HEK293T (cell line): ENCODE measurements at regions not wholly inside any gene's neighbourhood (a gene's known extent, or its start where the extent isn't known, plus 50 kb on each side); places are given as distances from the start of the nearest gene placed in this dataset.

ENCODE experiments used
- CTCF ChIA-PET: fragments of 350-600 bp; formaldehyde crosslinking; extraction: SDS; loops from one replicate; lab custom pipeline; 2021; ENCODE audit warnings: antibody characterized with exemption, inconsistent platforms; lab: Yijun Ruan, JAX
- POLR2A ChIA-PET: fragments of 350-600 bp; formaldehyde crosslinking; extraction: SDS; loops from one replicate; lab custom pipeline; 2020; ENCODE audit warnings: antibody characterized with exemption, inconsistent platforms; lab: Yijun Ruan, JAX
- DNase-seq: peaks from one replicate; pipeline ENCODE4 v3.0.0; 2012; ENCODE audit warnings: mixed read lengths; ENCODE audit errors: extremely low spot score
- ARNT ChIP-seq: fragments of 450-650 bp; IDR thresholded peaks from 2 replicates; pipeline ENCODE4 v1.6.1; 2017; ENCODE audit warnings: mild to moderate bottlenecking
- BHLHE40 ChIP-seq: fragments of 450-650 bp; IDR thresholded peaks from 2 replicates; pipeline ENCODE4 v1.6.1; 2016; ENCODE audit warnings: mild to moderate bottlenecking, moderate library complexity, borderline replicate concordance
- CTBP1 ChIP-seq: fragments of 450-650 bp; IDR thresholded peaks from 2 replicates; pipeline ENCODE4 v1.6.1; 2016; ENCODE audit warnings: borderline replicate concordance
- ELF4 ChIP-seq: fragments of 450-650 bp; IDR thresholded peaks from 2 replicates; pipeline ENCODE4 v1.6.1; 2017; ENCODE audit warnings: antibody characterized with exemption
- FOXA1 ChIP-seq: fragments of 450-650 bp; IDR thresholded peaks from 2 replicates; pipeline ENCODE4 v1.6.1; 2016; ENCODE audit warnings: mild to moderate bottlenecking
- FOXK2 ChIP-seq: fragments of 450-650 bp; IDR thresholded peaks from 2 replicates; pipeline ENCODE4 v1.6.1; 2016; ENCODE audit warnings: mild to moderate bottlenecking
- FOXM1 ChIP-seq: fragments of 450-650 bp; IDR thresholded peaks from 2 replicates; pipeline ENCODE4 v1.6.1; 2017; ENCODE audit warnings: mild to moderate bottlenecking, borderline replicate concordance
- HDGF ChIP-seq: fragments of 450-650 bp; IDR thresholded peaks from 2 replicates; pipeline ENCODE4 v1.6.1; 2017; ENCODE audit warnings: antibody characterized with exemption, borderline replicate concordance
- L3MBTL2 ChIP-seq: fragments of 450-650 bp; conservative IDR thresholded peaks from 2 replicates; pipeline ENCODE4 v1.6.1; 2016; ENCODE audit warnings: mild to moderate bottlenecking
- LEF1 ChIP-seq: fragments of 450-650 bp; IDR thresholded peaks from 2 replicates; pipeline ENCODE4 v1.6.1; 2017; ENCODE audit warnings: mild to moderate bottlenecking, borderline replicate concordance
- NFRKB ChIP-seq: fragments of 450-650 bp; IDR thresholded peaks from 2 replicates; pipeline ENCODE4 v1.6.1; 2016; ENCODE audit warnings: mild to moderate bottlenecking, moderate library complexity
- SP1 ChIP-seq: fragments of 450-650 bp; IDR thresholded peaks from 2 replicates; pipeline ENCODE4 v1.6.1; 2017
- SUZ12 ChIP-seq: fragments of 450-650 bp; IDR thresholded peaks from 2 replicates; pipeline ENCODE4 v1.6.1; 2016; ENCODE audit warnings: mild to moderate bottlenecking
- TARDBP ChIP-seq: fragments of 450-650 bp; IDR thresholded peaks from 2 replicates; pipeline ENCODE4 v1.6.1; 2016
- ZNF384 ChIP-seq: fragments of 450-650 bp; IDR thresholded peaks from 2 replicates; pipeline ENCODE4 v1.6.1; 2016
- TF ChIP-seq, protein P1 (sequence below): fragments of 450-650 bp; IDR thresholded peaks from 2 replicates; pipeline ENCODE4 v1.6.1; 2016

GRCh38 chr5:52531105-52531504 lies 256.6 kb upstream of the ITGA1 start:
- ChIA-PET CTCF (no interaction called here), POLR2A (no interaction called here)
- TF ChIP-seq FOXM1: no peak
- no peak for TF ChIP-seq NFRKB
- no peak for TF ChIP-seq TARDBP
- no peak for TF ChIP-seq HDGF
- no peak for TF ChIP-seq SP1
- no peak for TF ChIP-seq ELF4
- TF ChIP-seq, protein P1, sequence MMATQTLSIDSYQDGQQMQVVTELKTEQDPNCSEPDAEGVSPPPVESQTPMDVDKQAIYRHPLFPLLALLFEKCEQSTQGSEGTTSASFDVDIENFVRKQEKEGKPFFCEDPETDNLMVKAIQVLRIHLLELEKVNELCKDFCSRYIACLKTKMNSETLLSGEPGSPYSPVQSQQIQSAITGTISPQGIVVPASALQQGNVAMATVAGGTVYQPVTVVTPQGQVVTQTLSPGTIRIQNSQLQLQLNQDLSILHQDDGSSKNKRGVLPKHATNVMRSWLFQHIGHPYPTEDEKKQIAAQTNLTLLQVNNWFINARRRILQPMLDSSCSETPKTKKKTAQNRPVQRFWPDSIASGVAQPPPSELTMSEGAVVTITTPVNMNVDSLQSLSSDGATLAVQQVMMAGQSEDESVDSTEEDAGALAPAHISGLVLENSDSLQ: no peak
- no peak for TF ChIP-seq FOXK2
- no peak for TF ChIP-seq LEF1
- no peak for DNase-seq

- ChIA-PET CTCF (no interaction called here), POLR2A (no interaction called here)
- no peak for TF ChIP-seq CTBP1
- TF ChIP-seq FOXA1: no peak
- TF ChIP-seq NFRKB: no peak
- TF ChIP-seq FOXK2: no peak
- TF ChIP-seq, protein P1: no peak
- no peak for TF ChIP-seq BHLHE40
- no peak for TF ChIP-seq SP1
- TF ChIP-seq ARNT: no peak
- no peak for TF ChIP-seq ELF4
- TF ChIP-seq FOXM1: no peak
- no peak for TF ChIP-seq TARDBP
- no peak for TF ChIP-seq HDGF
- TF ChIP-seq LEF1: no peak
- TF ChIP-seq ZNF384: no peak
- TF ChIP-seq L3MBTL2: no peak
- TF ChIP-seq SUZ12: no peak
- no peak for DNase-seq
These were observed 244.1 kb upstream of the ITGA1 start for GRCh38 chr5:52543594-52543993.

- TF ChIP-seq, protein P1: no peak
- TF ChIP-seq ZNF384: no peak
- no peak for TF ChIP-seq FOXK2
- TF ChIP-seq TARDBP: no peak
- TF ChIP-seq CTBP1: no peak
- TF ChIP-seq ELF4: no peak
- no peak for TF ChIP-seq FOXM1
- TF ChIP-seq NFRKB: no peak
- no peak for TF ChIP-seq SUZ12
- no peak for TF ChIP-seq ARNT
- TF ChIP-seq BHLHE40: no peak
- TF ChIP-seq LEF1: no peak
- TF ChIP-seq HDGF: no peak
- TF ChIP-seq FOXA1: no peak
- no peak for TF ChIP-seq SP1
- no peak for TF ChIP-seq L3MBTL2
- ChIA-PET POLR2A (no interaction called here), CTCF (no interaction called here)
- DNase-seq: no peak
These were observed 243.0 kb upstream of the ITGA1 start for GRCh38 chr5:52544738-52545137.

- no peak for DNase-seq
- ChIA-PET CTCF (no interaction called here), POLR2A (no interaction called here)
- no peak for TF ChIP-seq NFRKB
- no peak for TF ChIP-seq ELF4
- no peak for TF ChIP-seq HDGF
- TF ChIP-seq SP1: no peak
- no peak for TF ChIP-seq FOXA1
- no peak for TF ChIP-seq L3MBTL2
- TF ChIP-seq FOXK2: no peak
These were observed 233.4 kb upstream of the ITGA1 start for GRCh38 chr5:52554293-52554692.

DNA sequence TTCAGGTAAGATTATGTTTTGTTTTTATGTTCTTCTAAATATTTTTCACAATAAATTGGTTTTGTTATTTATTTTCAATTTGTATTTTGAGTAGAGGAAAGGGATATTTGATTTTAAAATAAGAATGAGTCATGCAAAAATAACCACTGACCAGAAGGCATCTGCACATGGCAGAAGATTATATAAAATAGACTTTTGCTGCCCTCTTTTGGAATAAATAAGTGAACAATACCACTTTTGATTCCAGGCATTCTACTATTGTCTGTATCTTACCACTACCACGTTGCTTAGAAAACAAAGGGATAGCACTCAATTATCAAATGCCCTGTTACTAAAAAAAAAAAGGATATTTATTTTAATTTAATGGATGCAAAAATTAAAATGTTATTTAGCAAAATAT lies 227.3 kb upstream of the ITGA1 start:
- TF ChIP-seq SUZ12: no peak
- TF ChIP-seq NFRKB: no peak
- TF ChIP-seq FOXA1: no peak
- no peak for TF ChIP-seq LEF1
- TF ChIP-seq ARNT: no peak
- TF ChIP-seq L3MBTL2: no peak
- TF ChIP-seq, protein P1: no peak
- no peak for TF ChIP-seq FOXM1
- no peak for TF ChIP-seq SP1
- no peak for TF ChIP-seq FOXK2
- no peak for TF ChIP-seq TARDBP
- TF ChIP-seq ZNF384: no peak
- TF ChIP-seq ELF4: no peak
- TF ChIP-seq HDGF: no peak
- no peak for TF ChIP-seq BHLHE40
- TF ChIP-seq CTBP1: no peak
- peak; percentile 9 for DNase-seq
- ChIA-PET POLR2A (no interaction called here), CTCF (no interaction called here)

DNA sequence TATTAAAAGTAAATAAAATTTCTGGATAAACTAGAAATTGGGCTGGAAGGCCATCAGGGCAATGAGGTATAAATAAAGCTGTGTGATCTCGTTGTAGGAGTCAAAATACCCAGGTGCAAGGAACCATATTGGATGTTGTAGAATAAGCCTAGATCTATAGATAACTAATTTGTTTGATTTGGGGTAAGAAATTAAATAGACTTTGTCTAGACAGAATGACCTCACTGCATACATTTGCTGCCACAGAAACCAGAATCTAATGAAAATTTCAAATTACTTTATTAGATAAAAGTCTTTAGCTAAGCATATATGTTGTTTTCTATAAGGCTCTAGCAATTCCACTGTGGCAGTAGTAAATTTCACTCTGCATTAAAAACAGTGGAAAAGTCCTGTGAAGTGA lies 225.2 kb upstream of the ITGA1 start:
- TF ChIP-seq ARNT (no peak), LEF1 (no peak), FOXM1 (no peak), BHLHE40 (no peak), SP1 (no peak), HDGF (no peak), FOXA1 (no peak), CTBP1 (no peak), TARDBP (no peak), L3MBTL2 (no peak)
- DNase-seq: no peak
- POLR2A ChIA-PET: no interaction called here
- CTCF ChIA-PET: no interaction called here
